CD4-positive, alpha-beta T cell (primary cell): ENCODE measurements at regions not wholly inside any gene's neighbourhood (a gene's known extent, or its start where the extent isn't known, plus 50 kb on each side); places are given as distances from the start of the nearest gene placed in this dataset.

ENCODE experiments used
- ATAC-seq: fragments of 200-7000 bp; cut with Tn5 transposase; one replicate; pipeline ENCODE4 v1.10.0; 2022; ENCODE audit warnings: mild to moderate bottlenecking; ENCODE audit not compliant: poor library complexity
- CTCF ChIA-PET: fragments of 350-600 bp; sonication (Branson Sonifier 250); formaldehyde crosslinking; loops from one replicate; lab custom pipeline; 2021; ENCODE audit warnings: antibody characterized with exemption, inconsistent platforms; lab: Charles Lee
- POLR2A ChIA-PET: fragments of 350-600 bp; sonication (Branson Sonifier 250); formaldehyde crosslinking; loops from one replicate; lab custom pipeline; 2021; ENCODE audit warnings: antibody characterized with exemption, inconsistent platforms; lab: Charles Lee
- DNase-seq, 14 experiments: peaks; one replicate each; pipeline ENCODE4 v3.0.0-alpha.2; 2013 to 2020; ENCODE audit warnings: mixed read lengths in 2 of 14
- H3K27ac ChIP-seq, 2 donors: one replicate each; pipeline versions ENCODE4 v1.5.1 to v1.7.0; 2013; ENCODE audit warnings: low read length in 2 of 2, low read depth in 1 of 2, mild to moderate bottlenecking in 1 of 2
- H3K27me3 ChIP-seq, 2 experiments: 1 replicate in 1 of 2; 2 replicates in 1 of 2; pipeline versions ENCODE4 v1.6.1 to v1.7.0; 2013; ENCODE audit warnings: low read length in 2 of 2, control low read depth in 1 of 2, mild to moderate bottlenecking in 1 of 2, moderate library complexity in 1 of 2; ENCODE audit not compliant: insufficient read depth in 2 of 2, control insufficient read depth in 1 of 2
- H3K36me3 ChIP-seq: one replicate; pipeline ENCODE4 v1.6.1; 2013; ENCODE audit warnings: low read length, control low read depth; ENCODE audit not compliant: insufficient read depth
- H3K4me1 ChIP-seq: one replicate; pipeline ENCODE4 v1.6.1; 2013; ENCODE audit warnings: low read length, control low read depth; ENCODE audit not compliant: insufficient read depth
- H3K4me3 ChIP-seq: one replicate; pipeline ENCODE4 v1.5.1; 2013; ENCODE audit warnings: mild to moderate bottlenecking, low read length, moderate library complexity
- H3K9me3 ChIP-seq, 2 experiments: 1 replicate in 1 of 2; 2 replicates in 1 of 2; pipeline versions ENCODE4 v1.6.1 to v1.7.0; 2013; ENCODE audit warnings: low read length in 2 of 2, mild to moderate bottlenecking in 2 of 2, control low read depth in 1 of 2, moderate library complexity in 1 of 2; ENCODE audit not compliant: control insufficient read depth in 1 of 2, insufficient read depth in 1 of 2
- H3K27ac Mint-ChIP-seq: one replicate; pipeline ENCODE4 v1.8.0; 2020; ENCODE audit warnings: mixed read lengths
- H3K27me3 Mint-ChIP-seq: one replicate; pipeline ENCODE4 v1.8.0; 2021; ENCODE audit warnings: mixed read lengths
- H3K36me3 Mint-ChIP-seq: one replicate; pipeline ENCODE4 v1.8.0; 2021; ENCODE audit warnings: low read depth, mixed read lengths
- H3K4me1 Mint-ChIP-seq: one replicate; pipeline ENCODE4 v1.8.0; 2021; ENCODE audit warnings: low read depth, mixed read lengths
- H3K4me3 Mint-ChIP-seq: one replicate; pipeline ENCODE4 v1.8.0; 2020; ENCODE audit warnings: mild to moderate bottlenecking, mixed read lengths
- H3K9me3 Mint-ChIP-seq: one replicate; pipeline ENCODE4 v1.8.0; 2020; ENCODE audit warnings: mixed read lengths
- CTCF ChIP-seq: fragments of 200-600 bp; IDR thresholded peaks from one replicate; pipeline ENCODE4 v1.8.0; 2022; ENCODE audit warnings: antibody characterized with exemption, mild to moderate bottlenecking
- intact Hi-C, 2 experiments: fragments of 100-400 bp; cut with DNase I in 1 of 2; cut with micrococcal nuclease in 1 of 2; formaldehyde crosslinking; loops; one replicate each; pipeline versions ENCODE4 v1.15.1 to v1.9.0; 2023 to 2025; cut with DNase I, micrococcal nuclease

GRCh38 chr14:27085500-27085899, 487.7 kb upstream of the NOVA1 start:
- no peaks in the 10 kb centered on the region for H3K4me1 ChIP-seq
- Mint-ChIP-seq H3K4me1 (no peaks in the 10 kb centered on the region), H3K27me3 (no peaks in the 10 kb centered on the region), H3K27ac (no peak overlapping the region), H3K4me3 (no peak overlapping the region), H3K36me3 (no peaks in the 10 kb centered on the region), H3K9me3 (peaks cover 8% of the 10 kb centered on the region)
- ATAC-seq (no peak), DNase-seq (no peak)
- H3K27ac ChIP-seq: no peak overlapping the region
- H3K4me3 ChIP-seq: no peak overlapping the region
- ChIA-PET CTCF (no interaction called here), POLR2A (no interaction called here)
- TF ChIP-seq CTCF: no peak
- no peaks in the 10 kb centered on the region for H3K36me3 ChIP-seq
- intact Hi-C loops: no loop called here
- peaks cover 0 to 4% of the 10 kb centered on the region in 2 experiments for H3K9me3 ChIP-seq
- no peaks in the 10 kb centered on the region for H3K27me3 ChIP-seq

GRCh38 chr14:27090716-27091115, 492.9 kb upstream of the NOVA1 start:
- H3K9me3 ChIP-seq: peaks cover 0 to 4% of the 10 kb centered on the region in 2 experiments
- CTCF ChIA-PET: no interaction called here
- Mint-ChIP-seq H3K9me3 (peaks cover 7% of the 10 kb centered on the region), H3K27me3 (no peaks in the 10 kb centered on the region), H3K36me3 (no peaks in the 10 kb centered on the region), H3K4me3 (no peak overlapping the region), H3K27ac (no peak overlapping the region), H3K4me1 (no peaks in the 10 kb centered on the region)
- POLR2A ChIA-PET: no interaction called here
- intact Hi-C loops: no loop called here
- H3K36me3 ChIP-seq: no peaks in the 10 kb centered on the region
- no peaks in the 10 kb centered on the region for H3K4me1 ChIP-seq
- TF ChIP-seq CTCF: no peak
- ATAC-seq: no peak
- H3K27me3 ChIP-seq: no peaks in the 10 kb centered on the region
- H3K4me3 ChIP-seq: no peak overlapping the region
- no peak overlapping the region for H3K27ac ChIP-seq
- no peak for DNase-seq

GRCh38 chr14:27091973-27092372, 494.1 kb upstream of the NOVA1 start:
- no peak for TF ChIP-seq CTCF
- no peak overlapping the region for H3K4me3 ChIP-seq
- no peak for ATAC-seq
- intact Hi-C loops: no loop called here
- ChIA-PET CTCF (no interaction called here), POLR2A (no interaction called here)
- no peak overlapping the region for H3K4me3 Mint-ChIP-seq
- peaks cover 7% of the 10 kb centered on the region for H3K9me3 Mint-ChIP-seq
- H3K27me3 ChIP-seq: no peaks in the 10 kb centered on the region
- H3K27ac ChIP-seq: no peak overlapping the region
- H3K4me1 ChIP-seq: no peaks in the 10 kb centered on the region
- no peaks in the 10 kb centered on the region for H3K27me3 Mint-ChIP-seq
- DNase-seq: no peak
- no peaks in the 10 kb centered on the region for H3K4me1 Mint-ChIP-seq
- H3K36me3 ChIP-seq: no peaks in the 10 kb centered on the region
- H3K9me3 ChIP-seq: peaks cover 0 to 4% of the 10 kb centered on the region in 2 experiments
- H3K36me3 Mint-ChIP-seq: no peaks in the 10 kb centered on the region
- no peak overlapping the region for H3K27ac Mint-ChIP-seq
